Suprapubic skin (tissue), 3 donors: ENCODE measurements at regions not wholly inside any gene's neighbourhood (a gene's known extent, or its start where the extent isn't known, plus 50 kb on each side); places are given as distances from the start of the nearest gene placed in this dataset.
A peak's percentile ranks its signal among the peaks of the same experiment; 100 is the strongest.

Source experiments
- CTCF ChIP-seq, 2 donors: fragments of 200-600 bp in 1 of 2; fragments of 450-650 bp in 1 of 2; sonication (generic) in 1 of 2; IDR thresholded peaks; one replicate each; pipeline ENCODE4 v1.5.1; 2016 to 2019; ENCODE audit warnings: antibody characterized with exemption in 2 of 2, mild to moderate bottlenecking in 1 of 2, moderate library complexity in 1 of 2
- POLR2A ChIP-seq, 2 donors: fragments of 450-650 bp; IDR thresholded peaks; one replicate each; pipeline ENCODE4 v1.6.1; 2017; ENCODE audit warnings: antibody characterized with exemption in 2 of 2, mild to moderate bottlenecking in 2 of 2, moderate library complexity in 2 of 2

- peak; percentile 18 to 23 for TF ChIP-seq CTCF (IDR thresholded peaks at IDR 0.05)
- TF ChIP-seq POLR2A (IDR thresholded peaks at IDR 0.05): no peak
These were observed 184.6 kb downstream of the ACTL7B start for GRCh38 chr9:108671176-108671575.
